ENCODE measurements at regions not wholly inside any gene's neighbourhood (a gene's known extent, or its start where the extent isn't known, plus 50 kb on each side); places are given as distances from the start of the nearest gene placed in this dataset.

DNA sequence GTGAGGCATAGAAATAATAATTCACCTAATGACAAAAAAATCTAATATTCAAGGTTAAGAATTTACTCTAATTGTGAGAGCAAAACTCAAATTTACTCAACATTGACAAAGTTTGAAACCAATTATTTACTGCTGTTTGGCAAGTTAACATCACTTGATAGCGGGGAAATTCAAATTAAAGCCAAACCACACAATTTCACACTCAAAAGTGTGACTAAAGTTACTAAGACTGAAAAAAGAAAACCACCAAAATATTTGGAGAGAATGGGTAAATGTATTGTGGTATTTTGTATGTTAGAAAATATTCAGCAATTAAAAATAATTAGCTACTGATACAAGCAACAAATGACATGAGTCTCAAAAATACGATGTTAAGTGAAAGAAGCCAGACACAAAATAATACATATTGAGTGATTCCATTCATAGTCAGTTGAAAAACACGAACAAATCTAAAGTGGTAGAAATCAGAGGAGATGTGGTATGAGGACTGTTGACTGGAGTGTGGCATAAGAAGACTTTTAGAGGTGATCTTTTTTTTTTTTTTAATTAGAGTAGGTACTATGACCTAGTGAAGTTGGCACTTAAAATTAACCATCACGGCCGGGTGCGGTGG, 541.4 kb upstream of the ATXN8OS start:
- Histone ChIP-seq H4K20me1 (ENCODE audit: insufficient read depth, low read length) (no peaks in the 10 kb centered on the region), H3K9me3 (replicated peaks; ENCODE audit: insufficient read depth, low read length) (no peaks in the 10 kb centered on the region), H3K79me2 (ENCODE audit: low read length) (no peaks in the 10 kb centered on the region), H3K27me3 (replicated peaks; ENCODE audit: insufficient read depth, low read length) (no peaks in the 10 kb centered on the region), H3K36me3 (replicated peaks; ENCODE audit: insufficient read depth, low read length) (no peaks in the 10 kb centered on the region), H3K9me2 (replicated peaks; ENCODE audit: insufficient read depth, low read length) (no peaks in the 10 kb centered on the region), H3K4me1 (ENCODE audit: low read length) (no peaks in the 10 kb centered on the region), H3K4me3 (ENCODE audit: low read length) (no peak overlapping the region), H3K27ac (ENCODE audit: low read length) (no peak overlapping the region), H3F3A (ENCODE audit: insufficient read depth, low read length) (no peaks in the 10 kb centered on the region), H2AFZ (ENCODE audit: low read length) (no peak overlapping the region), H3K4me2 (ENCODE audit: low read depth, low read length) (no peak overlapping the region), H3K9ac (ENCODE audit: low read length) (no peak overlapping the region)
- TF ChIP-seq EZH2phosphoT487 (IDR thresholded peaks at IDR 0.05; ENCODE audit: low read length): no peak
- no peak for TF ChIP-seq EZH2 (optimal IDR thresholded peaks at IDR 0.05; ENCODE audit: low read depth, low read length)
- TF ChIP-seq, protein P1, sequence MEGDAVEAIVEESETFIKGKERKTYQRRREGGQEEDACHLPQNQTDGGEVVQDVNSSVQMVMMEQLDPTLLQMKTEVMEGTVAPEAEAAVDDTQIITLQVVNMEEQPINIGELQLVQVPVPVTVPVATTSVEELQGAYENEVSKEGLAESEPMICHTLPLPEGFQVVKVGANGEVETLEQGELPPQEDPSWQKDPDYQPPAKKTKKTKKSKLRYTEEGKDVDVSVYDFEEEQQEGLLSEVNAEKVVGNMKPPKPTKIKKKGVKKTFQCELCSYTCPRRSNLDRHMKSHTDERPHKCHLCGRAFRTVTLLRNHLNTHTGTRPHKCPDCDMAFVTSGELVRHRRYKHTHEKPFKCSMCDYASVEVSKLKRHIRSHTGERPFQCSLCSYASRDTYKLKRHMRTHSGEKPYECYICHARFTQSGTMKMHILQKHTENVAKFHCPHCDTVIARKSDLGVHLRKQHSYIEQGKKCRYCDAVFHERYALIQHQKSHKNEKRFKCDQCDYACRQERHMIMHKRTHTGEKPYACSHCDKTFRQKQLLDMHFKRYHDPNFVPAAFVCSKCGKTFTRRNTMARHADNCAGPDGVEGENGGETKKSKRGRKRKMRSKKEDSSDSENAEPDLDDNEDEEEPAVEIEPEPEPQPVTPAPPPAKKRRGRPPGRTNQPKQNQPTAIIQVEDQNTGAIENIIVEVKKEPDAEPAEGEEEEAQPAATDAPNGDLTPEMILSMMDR (IDR thresholded peaks at IDR 0.05; ENCODE audit: low read length): no peak
- DNase-seq: no peak

DNA sequence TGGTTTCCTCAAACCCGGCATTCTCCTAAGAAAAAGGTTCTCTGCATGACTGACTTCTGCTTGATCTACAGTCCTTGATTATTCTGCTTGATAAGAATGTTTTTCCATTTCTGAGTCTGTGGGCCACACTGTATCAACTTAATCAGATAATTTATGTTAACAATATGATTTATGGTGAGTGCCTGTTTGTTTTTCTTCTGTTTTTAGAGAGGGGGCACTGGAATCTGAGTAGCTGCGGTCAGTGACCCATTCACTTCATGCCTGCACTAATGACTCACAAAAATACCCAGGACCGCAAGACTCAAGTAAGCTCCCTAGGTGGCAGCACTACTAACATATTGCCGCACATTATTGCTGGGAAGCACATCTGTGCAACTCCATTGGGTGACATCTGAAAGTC, 542.3 kb upstream of the ATXN8OS start:
- no peak for DNase-seq
- TF ChIP-seq, protein P1 (IDR thresholded peaks at IDR 0.05; ENCODE audit: low read length): peak; percentile 13
- TF ChIP-seq EZH2phosphoT487 (IDR thresholded peaks at IDR 0.05; ENCODE audit: low read length): no peak
- H3F3A ChIP-seq (ENCODE audit: insufficient read depth, low read length): no peaks in the 10 kb centered on the region
- H3K27me3 ChIP-seq (replicated peaks; ENCODE audit: insufficient read depth, low read length): no peaks in the 10 kb centered on the region
- H3K27ac ChIP-seq (ENCODE audit: low read length): no peak overlapping the region
- no peaks in the 10 kb centered on the region for H3K9me3 ChIP-seq (replicated peaks; ENCODE audit: insufficient read depth, low read length)
- H3K4me3 ChIP-seq (ENCODE audit: low read length): no peak overlapping the region
- H4K20me1 ChIP-seq (ENCODE audit: insufficient read depth, low read length): no peaks in the 10 kb centered on the region
- no peaks in the 10 kb centered on the region for H3K9me2 ChIP-seq (replicated peaks; ENCODE audit: insufficient read depth, low read length)
- no peaks in the 10 kb centered on the region for H3K36me3 ChIP-seq (replicated peaks; ENCODE audit: insufficient read depth, low read length)
- H3K4me2 ChIP-seq (ENCODE audit: low read depth, low read length): no peak overlapping the region
- H2AFZ ChIP-seq (ENCODE audit: low read length): no peak overlapping the region
- no peaks in the 10 kb centered on the region for H3K4me1 ChIP-seq (ENCODE audit: low read length)
- no peaks in the 10 kb centered on the region for H3K79me2 ChIP-seq (ENCODE audit: low read length)
- H3K9ac ChIP-seq (ENCODE audit: low read length): no peak overlapping the region

GRCh38 chr13:69556540-69557196, 551.0 kb upstream of the ATXN8OS start:
- Histone ChIP-seq H3K27ac (ENCODE audit: low read length) (no peak overlapping the region), H4K20me1 (ENCODE audit: insufficient read depth, low read length) (no peaks in the 10 kb centered on the region), H3K9me3 (replicated peaks; ENCODE audit: insufficient read depth, low read length) (no peaks in the 10 kb centered on the region), H3K9me2 (replicated peaks; ENCODE audit: insufficient read depth, low read length) (no peaks in the 10 kb centered on the region), H2AFZ (ENCODE audit: low read length) (no peak overlapping the region), H3K9ac (ENCODE audit: low read length) (no peak overlapping the region), H3K79me2 (ENCODE audit: low read length) (no peaks in the 10 kb centered on the region), H3K27me3 (replicated peaks; ENCODE audit: insufficient read depth, low read length) (no peaks in the 10 kb centered on the region), H3K4me1 (ENCODE audit: low read length) (no peaks in the 10 kb centered on the region), H3F3A (ENCODE audit: insufficient read depth, low read length) (no peaks in the 10 kb centered on the region), H3K36me3 (replicated peaks; ENCODE audit: insufficient read depth, low read length) (no peaks in the 10 kb centered on the region), H3K4me3 (ENCODE audit: low read length) (no peak overlapping the region), H3K4me2 (ENCODE audit: low read depth, low read length) (no peak overlapping the region)
- no peak for TF ChIP-seq EZH2 (optimal IDR thresholded peaks at IDR 0.05; ENCODE audit: low read depth, low read length)
- TF ChIP-seq EZH2phosphoT487 (IDR thresholded peaks at IDR 0.05; ENCODE audit: low read length): no peak
- TF ChIP-seq, protein P1 (IDR thresholded peaks at IDR 0.05; ENCODE audit: low read length): no peak
- no peak for DNase-seq
